NCI-H2171 (cell line): ENCODE measurements at regions not wholly inside any gene's neighbourhood (a gene's known extent, or its start where the extent isn't known, plus 50 kb on each side); places are given as distances from the start of the nearest gene placed in this dataset.

Experiments used
- DNase-seq: peaks from one replicate; lab custom pipeline; 2025; lab: John Stamatoyannopoulos, UW

- peak; percentile 35 for DNase-seq
Observed at GRCh38 chr2:176729706-176730569, 460.7 kb downstream of the MTX2 start.

- DNase-seq, result no peak
Observed at GRCh38 chr2:176732780-176733179, 463.5 kb downstream of the MTX2 start.

- DNase-seq, result no peak
Observed at GRCh38 chr2:176733698-176734430, 464.6 kb downstream of the MTX2 start.

GRCh38 chr2:176734868-176735267 is 465.6 kb downstream of the MTX2 start:
- DNase-seq, result no peak

- no peak for DNase-seq
Observed at GRCh38 chr2:176742271-176742670, 470.3 kb upstream of the HNRNPA3 start.

- no peak for DNase-seq
Observed at GRCh38 chr2:176743671-176744070, 468.9 kb upstream of the HNRNPA3 start.

GRCh38 chr2:176744146-176744545 is 468.4 kb upstream of the HNRNPA3 start:
- no peak for DNase-seq

GRCh38 chr2:176745543-176746200 is 466.9 kb upstream of the HNRNPA3 start:
- DNase-seq, result no peak

- no peak for DNase-seq
Observed at GRCh38 chr2:176746411-176746810, 466.2 kb upstream of the HNRNPA3 start.

- DNase-seq, result no peak
Observed at GRCh38 chr2:176747506-176747905, 465.1 kb upstream of the HNRNPA3 start.

- no peak for DNase-seq
Observed at GRCh38 chr2:176747928-176748327, 464.7 kb upstream of the HNRNPA3 start.

GRCh38 chr2:176748662-176749061 is 463.9 kb upstream of the HNRNPA3 start:
- DNase-seq, result no peak

GRCh38 chr2:176751314-176752227 is 461.0 kb upstream of the HNRNPA3 start:
- no peak for DNase-seq

GRCh38 chr2:176752295-176752694 is 460.3 kb upstream of the HNRNPA3 start:
- no peak for DNase-seq

GRCh38 chr2:176753205-176753604 is 459.4 kb upstream of the HNRNPA3 start:
- no peak for DNase-seq

GRCh38 chr2:176753752-176754474 is 458.7 kb upstream of the HNRNPA3 start:
- no peak for DNase-seq

GRCh38 chr2:176755537-176756135 is 457.0 kb upstream of the HNRNPA3 start:
- no peak for DNase-seq

- DNase-seq, result no peak
Observed at GRCh38 chr2:176758426-176758825, 454.2 kb upstream of the HNRNPA3 start.

GRCh38 chr2:176760439-176760838 is 452.2 kb upstream of the HNRNPA3 start:
- DNase-seq, result no peak

- no peak for DNase-seq
Observed at GRCh38 chr2:176763130-176763529, 449.5 kb upstream of the HNRNPA3 start.
